HCT116 (cell line): ENCODE measurements at regions not wholly inside any gene's neighbourhood (a gene's known extent, or its start where the extent isn't known, plus 50 kb on each side); places are given as distances from the start of the nearest gene placed in this dataset.

ENCODE experiments used
- ATAC-seq: fragments of 200-7000 bp; cut with Tn5 transposase; 2 replicates; pipeline ENCODE4 v1.9.1; 2020; ENCODE audit warnings: mild to moderate bottlenecking, moderate library complexity
- BruUV-seq: library from RNA; stranded (reverse); fragments of 400-500 nt; replicated peaks from 2 replicates; lab custom pipeline; 2021; lab: Mats Ljungman, UMichigan
- CTCF ChIA-PET: fragments of 300-600 bp; sonication (Branson Sonifier 250); formaldehyde crosslinking; loops from one replicate; lab custom pipeline; 2021; ENCODE audit warnings: antibody characterized with exemption; lab: Charles Lee
- POLR2A ChIA-PET: fragments of 300-600, 350-600 bp; sonication (Branson Sonifier 250); formaldehyde crosslinking; loops from one replicate; lab custom pipeline; 2021; ENCODE audit warnings: antibody characterized with exemption; lab: Charles Lee
- RAD21 ChIA-PET, 2 experiments: fragments of 300-600 bp; sonication (Branson Sonifier 250); formaldehyde crosslinking; loops; one replicate each; lab custom pipeline; 2023; ENCODE audit warnings: low total read pairs in 2 of 2; ENCODE audit not compliant: uncharacterized antibody in 2 of 2, unreplicated experiment in 2 of 2, low non-redundant PET in 1 of 2; lab: Charles Lee
- DNase-seq: peaks from one replicate; pipeline ENCODE4 v3.0.0-alpha.2; 2010; ENCODE audit warnings: low read depth, low spot score
- H2AFZ ChIP-seq: fragments of 200-600 bp; shearing (Covaris generic), sonication (generic); 2 replicates; pipeline ENCODE4 v1.6.1; 2017; ENCODE audit warnings: low read depth, mixed run types, mixed read lengths, antibody characterized with exemption, low read length; ENCODE audit not compliant: poor library complexity, severe bottlenecking
- H3K27ac ChIP-seq: 2 replicates; pipeline ENCODE4 v1.5.1; 2012; ENCODE audit warnings: low read depth, low read length
- H3K27me3 ChIP-seq: fragments of 200-600 bp; sonication (generic); 2 replicates; pipeline ENCODE4 v1.6.1; 2016; ENCODE audit warnings: mixed run types, low read length, mixed read lengths; ENCODE audit not compliant: insufficient read depth
- H3K36me3 ChIP-seq, 2 experiments: fragments of 200-500 bp in 1 of 2; fragments of 200-600 bp in 1 of 2; sonication (Bioruptor generic) in 1 of 2; sonication (generic) in 1 of 2; 2 replicates each; pipeline versions ENCODE4 v1.5.1 to v1.6.1; 2014 to 2016; ENCODE audit warnings: low read length in 2 of 2, inconsistent platforms in 1 of 2, mixed read lengths in 1 of 2, mixed run types in 1 of 2; ENCODE audit not compliant: insufficient read depth in 2 of 2, control insufficient read depth in 1 of 2
- H3K4me1 ChIP-seq, 2 experiments: fragments of 200-600 bp in 1 of 2; sonication (generic) in 1 of 2; 2 replicates each; pipeline versions ENCODE4 v1.5.1 to v1.6.1; 2012 to 2017; ENCODE audit warnings: low read length in 2 of 2, inconsistent platforms in 1 of 2, mild to moderate bottlenecking in 1 of 2, mixed read lengths in 1 of 2, mixed run types in 1 of 2, moderate library complexity in 1 of 2; ENCODE audit not compliant: insufficient read depth in 2 of 2, control insufficient read depth in 1 of 2
- H3K4me2 ChIP-seq: fragments of 200-600 bp; sonication (generic); 2 replicates; pipeline ENCODE4 v1.6.1; 2017; ENCODE audit warnings: mixed run types, low read length, mixed read lengths
- H3K4me3 ChIP-seq, 2 experiments: fragments of 200-600 bp in 1 of 2; sonication (generic) in 1 of 2; replicated peaks in 1 of 2; 2 replicates each; pipeline ENCODE4 v1.5.1; 2011 to 2016; ENCODE audit warnings: low read length in 2 of 2, control low read depth in 1 of 2, low read depth in 1 of 2, mild to moderate bottlenecking in 1 of 2, mixed read lengths in 1 of 2, mixed run types in 1 of 2
- H3K79me2 ChIP-seq: fragments of 200-600 bp; sonication (generic); 2 replicates; pipeline ENCODE4 v1.6.1; 2017; ENCODE audit warnings: mild to moderate bottlenecking, mixed run types, low read length, moderate library complexity, mixed read lengths; ENCODE audit not compliant: insufficient read depth
- H3K9ac ChIP-seq: fragments of 200-600 bp; sonication (generic); 2 replicates; pipeline ENCODE4 v1.6.1; 2016; ENCODE audit warnings: low read length, mixed read lengths
- H3K9me2 ChIP-seq: fragments of 200-600 bp; sonication (generic), shearing (Covaris generic); 2 replicates; pipeline ENCODE4 v1.6.1; 2017; ENCODE audit warnings: mixed run types, mild to moderate bottlenecking, moderate library complexity; ENCODE audit not compliant: insufficient read depth
- H3K9me3 ChIP-seq, 2 experiments: fragments of 200-500 bp in 1 of 2; fragments of 200-600 bp in 1 of 2; sonication (Bioruptor generic) in 1 of 2; sonication (generic) in 1 of 2; 2 replicates each; pipeline ENCODE4 v1.6.1; 2014 to 2017; ENCODE audit warnings: low read length in 2 of 2, mixed read lengths in 2 of 2, inconsistent platforms in 1 of 2, low read depth in 1 of 2, mild to moderate bottlenecking in 1 of 2, mixed run types in 1 of 2, moderate library complexity in 1 of 2; ENCODE audit not compliant: control insufficient read depth in 1 of 2, insufficient read depth in 1 of 2
- H4K20me1 ChIP-seq: fragments of 200-600 bp; sonication (generic), shearing (Covaris generic); 2 replicates; pipeline ENCODE4 v1.6.1; 2017; ENCODE audit warnings: mixed run types, mild to moderate bottlenecking, moderate library complexity; ENCODE audit not compliant: insufficient read depth
- CBX3 ChIP-seq: IDR thresholded peaks from 2 replicates; pipeline ENCODE4 v1.6.1; 2012; ENCODE audit warnings: low read depth
- CEBPB ChIP-seq: IDR thresholded peaks from 2 replicates; pipeline ENCODE4 v1.6.1; 2012; ENCODE audit warnings: low read depth
- EGR1 ChIP-seq: IDR thresholded peaks from 2 replicates; pipeline ENCODE4 v1.6.1; 2012; ENCODE audit warnings: low read depth
- EZH2 ChIP-seq: fragments of 200-600 bp; sonication (generic); IDR thresholded peaks from 2 replicates; pipeline ENCODE4 v1.6.1; 2017; ENCODE audit warnings: antibody characterized with exemption, mixed run types
- EZH2phosphoT487 ChIP-seq: fragments of 200-600 bp; IDR thresholded peaks from 2 replicates; pipeline ENCODE4 v1.6.1; 2018; ENCODE audit warnings: antibody characterized with exemption, borderline replicate concordance
- FOSL1 ChIP-seq: IDR thresholded peaks from 2 replicates; pipeline ENCODE4 v1.6.1; 2012; ENCODE audit warnings: low read depth
- JUND ChIP-seq: IDR thresholded peaks from 2 replicates; pipeline ENCODE4 v1.6.1; 2012
- POLR2AphosphoS5 ChIP-seq: IDR thresholded peaks from 2 replicates; pipeline ENCODE4 v1.6.1; 2011; ENCODE audit warnings: mild to moderate bottlenecking, low read depth, low read length, moderate library complexity
- RAD21 ChIP-seq: IDR thresholded peaks from 2 replicates; pipeline ENCODE4 v1.6.1; 2012; ENCODE audit warnings: low read depth, mild to moderate bottlenecking
- SIN3A ChIP-seq: IDR thresholded peaks from 2 replicates; pipeline ENCODE4 v1.6.1; 2012; ENCODE audit warnings: low read depth
- SP1 ChIP-seq: IDR thresholded peaks from 2 replicates; pipeline ENCODE4 v1.6.1; 2012; ENCODE audit warnings: low read depth
- SRF ChIP-seq: IDR thresholded peaks from 2 replicates; pipeline ENCODE4 v1.6.1; 2012; ENCODE audit warnings: low read depth
- YY1 ChIP-seq: IDR thresholded peaks from 2 replicates; pipeline ENCODE4 v1.6.1; 2011; ENCODE audit warnings: low read length, low read depth, moderate library complexity, mild to moderate bottlenecking; ENCODE audit not compliant: insufficient replicate concordance; ENCODE audit errors: extremely low read depth
- ZFX ChIP-seq: fragments of 450-650 bp; IDR thresholded peaks from 2 replicates; pipeline ENCODE4 v1.6.1; 2017
- ZNF274 ChIP-seq: fragments of 200-500 bp; sonication (Bioruptor generic); IDR thresholded peaks from 2 replicates; pipeline ENCODE4 v1.6.1; 2014; ENCODE audit warnings: mild to moderate bottlenecking, low read depth, low read length, inconsistent platforms
- intact Hi-C: fragments of 100-400 bp; cut with micrococcal nuclease; formaldehyde crosslinking; loops from 2 replicates; pipeline ENCODE4 v1.10.0; 2022
- TF ChIP-seq, protein P1 (sequence below), 3 experiments: fragments of 200-600 bp in 1 of 3; sonication (generic) in 1 of 3; IDR thresholded peaks in 2 of 3; conservative IDR thresholded peaks in 1 of 3; 2 replicates each; pipeline ENCODE4 v1.5.1; 2012 to 2017; ENCODE audit warnings: low read depth in 2 of 3, low read length in 2 of 3, antibody characterized with exemption in 1 of 3, borderline replicate concordance in 1 of 3, control low read depth in 1 of 3, mild to moderate bottlenecking in 1 of 3, mixed read lengths in 1 of 3, mixed run types in 1 of 3, moderate library complexity in 1 of 3; ENCODE audit not compliant: insufficient read depth in 1 of 3
- TF ChIP-seq, protein P2 (sequence below): IDR thresholded peaks from 2 replicates; pipeline ENCODE4 v1.6.1; 2012; ENCODE audit warnings: low read depth
- TF ChIP-seq, protein P3 (sequence below): IDR thresholded peaks from 2 replicates; pipeline ENCODE4 v1.6.1; 2012
- TF ChIP-seq, protein P4 (sequence below): IDR thresholded peaks from 2 replicates; pipeline ENCODE4 v1.6.1; 2011; ENCODE audit warnings: mild to moderate bottlenecking, low read length, moderate library complexity; ENCODE audit not compliant: insufficient replicate concordance; ENCODE audit errors: extremely low read depth
- TF ChIP-seq, protein P5 (sequence below): IDR thresholded peaks from 2 replicates; pipeline ENCODE4 v1.6.1; 2012

DNA sequence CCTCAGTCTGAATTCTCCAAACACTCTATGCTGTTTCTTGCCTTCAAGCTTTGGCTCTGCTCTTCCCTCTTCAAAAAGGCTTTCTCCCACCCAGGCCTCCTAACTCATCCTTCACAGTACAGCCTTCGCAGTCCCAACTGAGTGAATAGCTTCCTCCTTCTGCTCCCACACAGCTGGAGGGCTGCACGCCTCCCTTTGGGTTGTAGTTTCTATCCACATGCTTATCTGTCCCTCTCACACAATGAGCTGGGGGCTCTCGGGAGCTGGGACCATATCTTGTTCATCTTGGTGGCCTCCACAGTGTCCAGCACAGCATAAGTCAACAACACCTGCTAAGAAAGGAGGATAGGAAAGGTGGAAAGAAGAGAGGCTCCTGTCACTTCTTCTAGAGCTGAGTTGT, 69.5 kb upstream of the XPA start:
- no peaks in the 10 kb centered on the region for H4K20me1 ChIP-seq
- DNase-seq (no peak), ATAC-seq (no peak)
- no peak overlapping the region for H3K9ac ChIP-seq
- ChIA-PET RAD21 (no interaction called here), CTCF (no interaction called here), POLR2A (interaction anchor here (0.9 kb wide), 1 partner anchor 133 kb away, joined by 3 read pairs; the partner anchor contains the start of genes NCBP1 and TSTD2)
- H3K4me1 ChIP-seq, result no peaks in the 10 kb centered on the region
- intact Hi-C loops, result no loop called here
- H3K27ac ChIP-seq, result no peak overlapping the region
- H3K9me2 ChIP-seq, result no peaks in the 10 kb centered on the region
- no peaks in the 10 kb centered on the region for H3K79me2 ChIP-seq
- no peaks in the 10 kb centered on the region for H3K36me3 ChIP-seq
- H3K9me3 ChIP-seq, result no peaks in the 10 kb centered on the region
- BruUV-seq, result no TSS peak
- peaks cover 4% of the 10 kb centered on the region; the same call in 1 of the 2 replicates for H3K27me3 ChIP-seq
- TF ChIP-seq ZFX, result no peak
- no peak for TF ChIP-seq JUND
- no peak for TF ChIP-seq CEBPB
- TF ChIP-seq FOSL1, result no peak
- no peak for TF ChIP-seq SP1
- TF ChIP-seq EZH2, result no peak
- no peak for TF ChIP-seq POLR2AphosphoS5
- TF ChIP-seq, protein P1, sequence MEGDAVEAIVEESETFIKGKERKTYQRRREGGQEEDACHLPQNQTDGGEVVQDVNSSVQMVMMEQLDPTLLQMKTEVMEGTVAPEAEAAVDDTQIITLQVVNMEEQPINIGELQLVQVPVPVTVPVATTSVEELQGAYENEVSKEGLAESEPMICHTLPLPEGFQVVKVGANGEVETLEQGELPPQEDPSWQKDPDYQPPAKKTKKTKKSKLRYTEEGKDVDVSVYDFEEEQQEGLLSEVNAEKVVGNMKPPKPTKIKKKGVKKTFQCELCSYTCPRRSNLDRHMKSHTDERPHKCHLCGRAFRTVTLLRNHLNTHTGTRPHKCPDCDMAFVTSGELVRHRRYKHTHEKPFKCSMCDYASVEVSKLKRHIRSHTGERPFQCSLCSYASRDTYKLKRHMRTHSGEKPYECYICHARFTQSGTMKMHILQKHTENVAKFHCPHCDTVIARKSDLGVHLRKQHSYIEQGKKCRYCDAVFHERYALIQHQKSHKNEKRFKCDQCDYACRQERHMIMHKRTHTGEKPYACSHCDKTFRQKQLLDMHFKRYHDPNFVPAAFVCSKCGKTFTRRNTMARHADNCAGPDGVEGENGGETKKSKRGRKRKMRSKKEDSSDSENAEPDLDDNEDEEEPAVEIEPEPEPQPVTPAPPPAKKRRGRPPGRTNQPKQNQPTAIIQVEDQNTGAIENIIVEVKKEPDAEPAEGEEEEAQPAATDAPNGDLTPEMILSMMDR (IDR thresholded peaks at IDR 0.05 in 2 of 3, conservative IDR thresholded peaks at IDR 0.05 in 1 of 3; ENCODE audit: borderline replicate concordance in 1 of 3, insufficient read depth in 1 of 3, low read depth in 2 of 3, low read length in 2 of 3), result no peak
- TF ChIP-seq, protein P2, sequence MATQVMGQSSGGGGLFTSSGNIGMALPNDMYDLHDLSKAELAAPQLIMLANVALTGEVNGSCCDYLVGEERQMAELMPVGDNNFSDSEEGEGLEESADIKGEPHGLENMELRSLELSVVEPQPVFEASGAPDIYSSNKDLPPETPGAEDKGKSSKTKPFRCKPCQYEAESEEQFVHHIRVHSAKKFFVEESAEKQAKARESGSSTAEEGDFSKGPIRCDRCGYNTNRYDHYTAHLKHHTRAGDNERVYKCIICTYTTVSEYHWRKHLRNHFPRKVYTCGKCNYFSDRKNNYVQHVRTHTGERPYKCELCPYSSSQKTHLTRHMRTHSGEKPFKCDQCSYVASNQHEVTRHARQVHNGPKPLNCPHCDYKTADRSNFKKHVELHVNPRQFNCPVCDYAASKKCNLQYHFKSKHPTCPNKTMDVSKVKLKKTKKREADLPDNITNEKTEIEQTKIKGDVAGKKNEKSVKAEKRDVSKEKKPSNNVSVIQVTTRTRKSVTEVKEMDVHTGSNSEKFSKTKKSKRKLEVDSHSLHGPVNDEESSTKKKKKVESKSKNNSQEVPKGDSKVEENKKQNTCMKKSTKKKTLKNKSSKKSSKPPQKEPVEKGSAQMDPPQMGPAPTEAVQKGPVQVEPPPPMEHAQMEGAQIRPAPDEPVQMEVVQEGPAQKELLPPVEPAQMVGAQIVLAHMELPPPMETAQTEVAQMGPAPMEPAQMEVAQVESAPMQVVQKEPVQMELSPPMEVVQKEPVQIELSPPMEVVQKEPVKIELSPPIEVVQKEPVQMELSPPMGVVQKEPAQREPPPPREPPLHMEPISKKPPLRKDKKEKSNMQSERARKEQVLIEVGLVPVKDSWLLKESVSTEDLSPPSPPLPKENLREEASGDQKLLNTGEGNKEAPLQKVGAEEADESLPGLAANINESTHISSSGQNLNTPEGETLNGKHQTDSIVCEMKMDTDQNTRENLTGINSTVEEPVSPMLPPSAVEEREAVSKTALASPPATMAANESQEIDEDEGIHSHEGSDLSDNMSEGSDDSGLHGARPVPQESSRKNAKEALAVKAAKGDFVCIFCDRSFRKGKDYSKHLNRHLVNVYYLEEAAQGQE, result no peak
- TF ChIP-seq YY1, result no peak
- no peak for TF ChIP-seq ZNF274
- TF ChIP-seq, protein P3, sequence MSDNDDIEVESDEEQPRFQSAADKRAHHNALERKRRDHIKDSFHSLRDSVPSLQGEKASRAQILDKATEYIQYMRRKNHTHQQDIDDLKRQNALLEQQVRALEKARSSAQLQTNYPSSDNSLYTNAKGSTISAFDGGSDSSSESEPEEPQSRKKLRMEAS, result no peak
- TF ChIP-seq, protein P4, sequence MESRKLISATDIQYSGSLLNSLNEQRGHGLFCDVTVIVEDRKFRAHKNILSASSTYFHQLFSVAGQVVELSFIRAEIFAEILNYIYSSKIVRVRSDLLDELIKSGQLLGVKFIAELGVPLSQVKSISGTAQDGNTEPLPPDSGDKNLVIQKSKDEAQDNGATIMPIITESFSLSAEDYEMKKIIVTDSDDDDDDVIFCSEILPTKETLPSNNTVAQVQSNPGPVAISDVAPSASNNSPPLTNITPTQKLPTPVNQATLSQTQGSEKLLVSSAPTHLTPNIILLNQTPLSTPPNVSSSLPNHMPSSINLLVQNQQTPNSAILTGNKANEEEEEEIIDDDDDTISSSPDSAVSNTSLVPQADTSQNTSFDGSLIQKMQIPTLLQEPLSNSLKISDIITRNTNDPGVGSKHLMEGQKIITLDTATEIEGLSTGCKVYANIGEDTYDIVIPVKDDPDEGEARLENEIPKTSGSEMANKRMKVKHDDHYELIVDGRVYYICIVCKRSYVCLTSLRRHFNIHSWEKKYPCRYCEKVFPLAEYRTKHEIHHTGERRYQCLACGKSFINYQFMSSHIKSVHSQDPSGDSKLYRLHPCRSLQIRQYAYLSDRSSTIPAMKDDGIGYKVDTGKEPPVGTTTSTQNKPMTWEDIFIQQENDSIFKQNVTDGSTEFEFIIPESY, result no peak
- no peak for TF ChIP-seq EZH2phosphoT487
- no peak for TF ChIP-seq SIN3A
- TF ChIP-seq EGR1, result no peak
- TF ChIP-seq, protein P5, sequence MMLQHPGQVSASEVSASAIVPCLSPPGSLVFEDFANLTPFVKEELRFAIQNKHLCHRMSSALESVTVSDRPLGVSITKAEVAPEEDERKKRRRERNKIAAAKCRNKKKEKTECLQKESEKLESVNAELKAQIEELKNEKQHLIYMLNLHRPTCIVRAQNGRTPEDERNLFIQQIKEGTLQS, result no peak
- no peak for TF ChIP-seq CBX3
- TF ChIP-seq RAD21, result no peak
- no peak for TF ChIP-seq SRF
- H3K4me3 ChIP-seq, result no peak overlapping the region
- no peak overlapping the region for H2AFZ ChIP-seq
- no peak overlapping the region for H3K4me2 ChIP-seq
